ENCODE measurements at regions not wholly inside any gene's neighbourhood (a gene's known extent, or its start where the extent isn't known, plus 50 kb on each side); places are given as distances from the start of the nearest gene placed in this dataset.

DNA sequence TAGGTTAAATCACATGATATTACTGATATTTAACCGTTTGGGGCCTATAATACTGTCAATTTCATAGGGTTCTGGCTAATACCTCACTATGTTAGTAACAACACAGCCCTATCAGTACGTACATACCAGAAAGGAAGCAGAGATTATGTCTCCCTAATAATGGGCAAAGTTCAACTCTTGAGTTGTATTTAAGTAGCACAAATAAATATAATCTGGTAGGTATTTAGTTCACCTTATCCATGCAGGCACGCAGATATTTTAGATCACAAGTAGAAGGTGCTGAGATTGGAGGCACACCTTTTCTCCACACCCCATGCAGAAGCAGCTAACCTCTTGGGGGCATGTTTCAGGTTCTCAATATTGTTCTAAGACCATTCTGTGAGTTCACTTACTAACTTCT is 118.9 kb downstream of the IRS1 start:
- no peak for DNase-seq

DNA sequence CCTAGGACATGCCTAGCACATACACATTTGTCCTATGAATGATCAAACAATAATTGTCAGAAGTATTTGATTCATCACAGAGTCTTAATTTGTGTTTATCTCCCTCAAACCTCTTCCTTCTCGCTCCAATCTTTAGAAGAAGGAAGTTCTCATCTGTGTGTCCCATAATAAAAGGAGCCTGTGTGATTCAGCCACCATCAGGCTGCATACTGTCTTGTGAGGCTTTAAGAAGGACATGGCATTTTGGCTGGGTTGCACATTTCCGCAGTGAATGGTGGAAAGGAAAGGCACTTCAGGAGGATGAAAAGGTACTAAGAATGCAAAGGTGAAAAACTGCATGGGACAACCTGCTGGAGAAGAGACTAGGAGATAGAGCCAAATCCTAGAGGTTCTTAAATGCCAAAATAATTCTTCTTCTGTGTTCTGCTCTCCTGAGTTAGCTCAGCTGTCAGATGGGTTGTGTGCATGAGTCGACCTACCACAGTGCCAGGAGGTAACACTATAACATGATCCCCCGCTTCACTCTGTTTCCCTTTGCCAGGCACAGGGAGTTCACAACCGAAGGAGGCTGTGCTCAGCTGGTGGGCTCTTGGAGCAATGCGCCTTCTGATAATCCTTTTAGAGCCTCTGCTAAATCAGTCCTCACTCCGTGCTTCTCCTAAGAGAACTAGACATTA is 120.1 kb downstream of the IRS1 start:
- no peak for DNase-seq

GRCh38 chr2:226678422-226678821 is 121.2 kb downstream of the IRS1 start:
- DNase-seq = no peak

DNA sequence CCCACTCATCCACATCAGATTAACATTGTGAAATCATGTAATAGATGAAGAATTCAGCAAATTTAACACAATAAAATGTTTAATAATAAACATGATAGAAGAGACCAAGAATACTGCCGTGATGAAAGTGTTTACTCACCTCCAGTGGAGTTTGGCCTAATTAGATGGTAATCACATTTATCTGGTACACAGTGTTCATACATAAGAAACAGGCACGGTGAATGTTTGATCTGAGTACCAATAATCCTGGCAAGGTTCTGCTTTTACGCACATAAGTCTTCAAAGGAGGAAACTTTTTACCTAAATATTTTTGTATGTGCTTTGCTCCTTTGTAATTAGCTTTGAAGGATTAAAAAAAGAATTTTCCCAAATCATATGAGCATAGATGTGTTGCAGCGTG is 122.5 kb downstream of the IRS1 start:
- no peak for DNase-seq

GRCh38 chr2:226676618-226677017 is 123.0 kb downstream of the IRS1 start:
- DNase-seq = no peak

- DNase-seq = no peak
Measured at GRCh38 chr2:226674123-226674522, 125.5 kb downstream of the IRS1 start.

- DNase-seq = no peak
Measured at GRCh38 chr2:226673314-226673723, 126.3 kb downstream of the IRS1 start.

DNA sequence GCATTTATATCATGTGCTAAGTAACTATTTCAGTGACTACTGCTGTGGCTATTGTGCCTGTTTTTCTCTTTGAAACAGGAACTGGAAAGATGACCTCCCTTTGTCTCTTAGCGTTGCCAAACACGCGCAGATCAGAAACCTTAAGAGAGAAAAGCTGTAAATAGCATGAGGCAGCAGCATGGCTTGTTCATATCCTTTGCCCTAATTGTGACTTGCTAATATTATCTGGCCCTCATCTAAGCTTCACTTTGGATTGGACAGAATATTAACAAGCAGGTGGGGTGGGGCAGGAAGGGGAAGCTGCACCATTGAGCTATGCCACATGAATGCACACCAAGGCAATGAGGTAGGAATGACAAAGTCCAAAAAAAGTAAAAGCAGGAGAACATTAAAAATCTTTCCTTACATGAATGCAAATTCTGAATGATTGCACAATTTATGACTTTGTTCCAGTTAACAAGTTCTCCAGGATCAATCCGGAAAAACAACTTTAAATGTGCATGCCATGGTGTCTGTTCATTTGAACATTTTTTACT is 128.4 kb downstream of the IRS1 start:
- DNase-seq = no peak

- no peak for DNase-seq
Measured at GRCh38 chr2:226669905-226670304, 129.7 kb downstream of the IRS1 start.

DNA sequence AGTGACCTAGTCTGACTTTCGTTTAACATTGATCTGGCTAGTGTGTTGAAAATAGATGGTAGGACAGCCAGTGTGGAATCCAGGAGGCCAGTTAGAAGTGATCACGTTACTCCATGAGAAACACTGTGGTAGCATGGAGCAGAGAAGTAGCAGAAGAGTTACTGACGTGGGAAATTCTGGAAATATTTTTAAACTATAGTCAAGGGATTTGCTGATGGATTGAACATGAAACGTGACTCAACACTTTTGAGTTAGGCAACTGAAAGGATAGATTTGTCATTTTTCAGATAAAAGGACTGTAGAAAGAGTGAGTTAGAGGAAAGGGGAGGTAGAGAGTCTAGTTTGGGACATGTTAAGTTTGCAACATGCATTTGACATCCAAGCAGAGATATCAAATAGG is 130.4 kb downstream of the IRS1 start:
- DNase-seq = no peak

GRCh38 chr2:226667736-226668135 is 131.9 kb downstream of the IRS1 start:
- no peak for DNase-seq

- no peak for DNase-seq
Measured at GRCh38 chr2:226665306-226665831, 134.3 kb downstream of the IRS1 start.

DNA sequence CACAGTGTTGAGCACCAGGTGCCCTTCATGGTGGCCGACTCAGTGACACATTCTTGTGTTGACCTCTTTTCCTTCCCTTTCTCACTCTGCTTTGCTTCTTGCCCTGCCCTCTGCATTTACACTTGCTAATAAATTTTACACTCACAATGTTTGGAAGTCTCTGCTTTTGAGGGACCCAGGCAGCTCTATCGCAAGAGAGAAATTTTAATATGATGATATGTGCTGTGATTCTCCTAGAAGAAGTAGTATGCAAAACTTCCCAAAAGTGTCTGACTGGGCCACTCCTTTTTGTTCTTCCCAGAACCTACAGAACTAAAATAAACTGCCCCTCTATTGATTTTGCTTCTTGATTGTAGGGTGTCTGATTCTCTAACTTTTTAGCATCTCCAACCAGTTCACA is 135.0 kb downstream of the IRS1 start:
- DNase-seq = no peak

- no peak for DNase-seq
Measured at GRCh38 chr2:226664140-226664539, 135.5 kb downstream of the IRS1 start.

DNA sequence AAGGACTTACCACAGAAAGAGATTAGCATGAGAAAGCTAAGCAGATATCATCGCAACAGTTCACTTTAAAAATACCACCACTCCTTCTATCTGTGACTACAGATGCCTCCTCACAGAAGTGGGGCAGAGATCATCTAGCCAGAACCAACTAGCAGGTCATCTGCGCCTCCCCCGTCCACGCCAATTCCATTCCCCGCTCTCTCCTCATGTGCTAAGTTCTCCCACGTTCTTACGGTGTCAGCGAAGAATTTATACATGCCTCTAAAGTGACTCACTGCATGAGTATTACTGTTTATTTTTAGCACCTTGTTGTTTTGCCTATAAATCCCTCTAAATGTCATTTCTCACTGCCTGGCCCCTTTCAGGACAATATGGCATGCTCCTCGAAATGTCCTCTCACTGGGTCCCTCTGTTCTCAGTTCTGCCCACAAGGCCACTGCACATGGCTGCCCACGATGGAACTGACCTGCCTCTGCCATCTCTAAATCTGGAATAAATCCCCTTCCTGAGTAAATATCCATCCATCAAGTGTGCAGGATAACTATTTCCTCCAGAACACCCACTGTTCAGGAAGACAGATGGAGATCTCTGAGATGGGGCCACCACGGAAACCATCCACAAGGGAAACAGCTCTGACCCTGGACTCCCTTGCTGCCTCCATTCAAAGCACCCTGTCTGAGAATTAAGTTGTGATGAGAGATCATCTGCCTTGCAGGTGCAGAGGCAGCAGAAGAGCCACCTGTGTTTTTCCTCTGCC is 137.7 kb downstream of the IRS1 start:
- DNase-seq = no peak

GRCh38 chr2:226660526-226660925 is 139.1 kb downstream of the IRS1 start:
- no peak for DNase-seq

DNA sequence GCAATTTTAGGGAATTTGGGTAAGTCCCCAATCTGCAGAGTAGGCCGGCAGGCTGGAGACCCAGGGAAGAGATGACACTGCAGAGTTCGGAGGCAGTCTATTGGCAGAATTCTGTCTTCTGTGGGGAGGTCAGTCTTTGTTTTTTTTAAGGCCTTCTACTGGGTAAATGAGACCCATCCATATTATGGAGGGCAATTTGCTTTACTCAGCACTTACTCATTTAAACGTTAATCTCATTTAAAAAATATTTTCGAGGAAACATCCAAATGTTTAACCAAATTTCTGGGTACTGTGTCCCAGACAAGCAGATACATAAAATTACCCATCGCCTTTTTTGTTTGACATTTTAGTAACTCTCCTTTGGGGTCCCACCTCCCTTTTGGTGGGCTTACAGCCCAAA is 139.5 kb downstream of the IRS1 start:
- no peak for DNase-seq

DNA sequence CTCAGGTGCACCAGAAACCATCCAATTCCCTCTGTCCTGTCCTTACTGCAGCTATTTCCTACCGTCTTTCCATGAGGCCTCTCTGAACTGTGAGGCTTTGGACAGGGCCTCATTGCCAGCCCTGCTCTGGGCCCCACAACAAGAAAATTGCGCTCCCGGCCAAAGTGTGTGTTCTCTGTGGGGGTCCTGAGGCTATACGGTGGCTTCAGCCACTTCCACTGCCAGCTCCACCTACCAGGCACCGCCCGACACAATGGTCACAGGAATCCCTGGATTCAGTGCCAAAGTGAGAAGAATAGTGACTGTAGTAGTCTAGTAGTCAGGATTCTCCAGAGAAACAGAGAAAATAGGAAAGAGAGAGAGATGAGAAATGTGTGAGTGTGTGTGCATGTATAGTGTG is 140.2 kb downstream of the IRS1 start:
- no peak for DNase-seq

DNA sequence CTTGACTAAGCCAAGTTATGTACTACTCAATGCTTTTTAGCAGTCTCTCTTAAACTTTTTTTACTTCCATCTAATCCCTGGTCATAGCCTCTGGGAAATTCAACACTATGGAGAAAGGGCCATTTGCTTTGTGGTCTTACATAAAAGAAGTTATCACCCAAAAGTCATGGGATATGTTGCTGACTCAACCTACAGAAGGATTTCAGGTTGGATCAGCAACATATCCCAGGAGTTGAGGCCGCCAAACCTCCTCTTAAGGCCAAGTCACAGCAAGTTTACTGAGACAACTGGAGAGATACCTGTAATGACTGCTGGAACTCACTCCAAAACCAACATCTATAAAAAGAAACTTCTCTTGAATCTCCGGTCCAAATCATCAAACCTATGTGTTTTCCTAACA is 141.1 kb downstream of the IRS1 start:
- DNase-seq = no peak

- DNase-seq = no peak
Measured at GRCh38 chr2:226657340-226658053, 142.1 kb downstream of the IRS1 start.

GRCh38 chr2:226656367-226656766 is 143.3 kb downstream of the IRS1 start:
- DNase-seq = no peak

DNA sequence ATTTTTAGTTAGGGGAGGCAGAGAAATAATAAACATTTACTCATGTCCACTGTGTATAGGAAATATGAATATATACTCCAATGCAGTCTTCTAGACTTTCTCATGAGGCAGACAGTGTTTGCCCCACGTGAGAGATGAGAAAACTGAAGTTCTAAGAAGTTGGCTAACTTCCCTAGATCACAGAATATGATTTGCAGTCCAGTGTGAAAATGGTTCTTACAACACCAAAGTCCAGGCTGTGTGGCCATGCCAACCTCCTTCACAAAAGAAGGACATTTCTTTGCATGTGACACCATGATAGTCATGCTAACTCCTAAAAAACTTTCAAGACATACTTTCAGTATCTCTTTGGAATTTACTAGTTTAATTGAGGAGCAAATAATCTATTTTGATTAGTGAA is 143.7 kb downstream of the IRS1 start:
- no peak for DNase-seq

- no peak for DNase-seq
Measured at GRCh38 chr2:226652983-226653765, 146.4 kb downstream of the IRS1 start.

All from stimulated activated CD4-positive, alpha-beta T cell treated with anti-CD3 and anti-CD28 coated beads, Interleukin-1b, Interleukin-23, amount 100 ng/mL, for 48 hours (primary cell).